GM12878 (cell line): ENCODE measurements at regions not wholly inside any gene's neighbourhood (a gene's known extent, or its start where the extent isn't known, plus 50 kb on each side); places are given as distances from the start of the nearest gene placed in this dataset.

Experiments
- ATAC-seq: fragments of 200-7000 bp; cut with Tn5 transposase; 3 replicates; pipeline ENCODE4 v1.9.1; 2020; ENCODE audit warnings: mild to moderate bottlenecking, moderate library complexity
- BruUV-seq: library from RNA; stranded (reverse); fragments of 400-500 nt; replicated peaks from 2 replicates; lab custom pipeline; 2021; lab: Mats Ljungman, UMichigan
- CTCF ChIA-PET: fragments of 300-600 bp; sonication (Branson Sonifier 250); formaldehyde crosslinking; extraction: SDS; loops from one replicate; lab custom pipeline; 2021; ENCODE audit warnings: inconsistent platforms; lab: Yijun Ruan, JAX
- POLR2A ChIA-PET: fragments of 350-600 bp; formaldehyde crosslinking; extraction: SDS; loops from one replicate; lab custom pipeline; 2021; ENCODE audit warnings: inconsistent platforms; lab: Charles Lee
- RAD21 ChIA-PET: fragments of 300-600 bp; sonication (Branson Sonifier 250); formaldehyde crosslinking; loops from one replicate; lab custom pipeline; 2023; ENCODE audit warnings: antibody characterized with exemption; ENCODE audit not compliant: unreplicated experiment; lab: Charles Lee
- SMC1A ChIA-PET: fragments of 300-600 bp; sonication (Branson Sonifier 250); formaldehyde crosslinking; loops from one replicate; lab custom pipeline; 2023; ENCODE audit not compliant: unreplicated experiment, uncharacterized antibody; lab: Charles Lee
- DNase-seq: peaks from one replicate; pipeline ENCODE4 v3.0.0-alpha.2; 2011; ENCODE audit warnings: low read depth, low spot score
- FAIRE-seq: peaks from 3 replicates; lab custom pipeline; 2011; peaks lifted over from hg19 to GRCh38; lab: Jason Lieb, UNC
- H2AFZ ChIP-seq: 2 replicates; pipeline ENCODE4 v1.6.0; 2011; ENCODE audit warnings: low read depth, low read length, control low read depth; ENCODE audit not compliant: control insufficient read depth
- H3K27ac ChIP-seq: 2 replicates; pipeline ENCODE4 v1.5.1; 2011; ENCODE audit warnings: control low read depth; ENCODE audit not compliant: control insufficient read depth, insufficient read depth
- H3K27me3 ChIP-seq, 2 experiments: replicated peaks in 1 of 2; 2 replicates each; pipeline versions ENCODE4 v1.6.0 to v1.6.1; 2011; ENCODE audit warnings: low read length in 1 of 2; ENCODE audit not compliant: control insufficient read depth in 2 of 2, insufficient read depth in 2 of 2
- H3K36me3 ChIP-seq, 2 experiments: 2 replicates each; pipeline ENCODE4 v1.5.1; 2011; ENCODE audit warnings: low read length in 1 of 2; ENCODE audit not compliant: control insufficient read depth in 2 of 2, insufficient read depth in 2 of 2
- H3K4me1 ChIP-seq: 2 replicates; pipeline ENCODE4 v1.6.1; 2011; ENCODE audit warnings: mild to moderate bottlenecking, low read length, moderate library complexity, mixed read lengths; ENCODE audit not compliant: control insufficient read depth, insufficient read depth
- H3K4me2 ChIP-seq: 2 replicates; pipeline ENCODE4 v1.6.0; 2011; ENCODE audit warnings: control low read depth; ENCODE audit not compliant: control insufficient read depth, insufficient read depth
- H3K4me3 ChIP-seq: fragments of 200-600 bp; sonication (generic); 2 replicates; pipeline ENCODE4 v1.5.1; 2016
- H3K79me2 ChIP-seq: 2 replicates; pipeline ENCODE4 v1.6.0; 2011; ENCODE audit warnings: low read length; ENCODE audit not compliant: control insufficient read depth, insufficient read depth
- H3K9ac ChIP-seq: 2 replicates; pipeline ENCODE4 v1.8.0; 2011; ENCODE audit warnings: low read length, control low read depth, mixed read lengths; ENCODE audit not compliant: control insufficient read depth, insufficient read depth
- H3K9me3 ChIP-seq: replicated peaks from 3 replicates; pipeline ENCODE4 v1.5.1; 2011; ENCODE audit warnings: mild to moderate bottlenecking, low read length; ENCODE audit not compliant: control insufficient read depth, insufficient read depth
- H4K20me1 ChIP-seq: 2 replicates; pipeline ENCODE4 v1.6.0; 2011; ENCODE audit not compliant: control insufficient read depth, insufficient read depth
- JUNB ChIP-seq: IDR thresholded peaks from 2 replicates; pipeline ENCODE4 v1.6.1; 2016; ENCODE audit warnings: antibody characterized with exemption, mild to moderate bottlenecking
- PAX5 ChIP-seq: IDR thresholded peaks from 2 replicates; pipeline ENCODE4 v1.6.1; 2011; ENCODE audit warnings: low read depth, low read length, borderline replicate concordance
- RB1 ChIP-seq: fragments of 450-650 bp; formaldehyde crosslinking; IDR thresholded peaks from 2 replicates; pipeline ENCODE4 v1.6.1; 2017; ENCODE audit warnings: mild to moderate bottlenecking, borderline replicate concordance
- SREBF1 ChIP-seq: IDR thresholded peaks from 2 replicates; pipeline ENCODE4 v1.6.1; 2012; ENCODE audit warnings: mild to moderate bottlenecking, low read length
- YBX1 ChIP-seq: fragments of 450-650 bp; IDR thresholded peaks from 2 replicates; pipeline ENCODE4 v1.6.1; 2016; ENCODE audit warnings: antibody characterized with exemption
- YY1 ChIP-seq: IDR thresholded peaks from 2 replicates; pipeline ENCODE4 v1.6.1; 2011; ENCODE audit warnings: low read depth, mild to moderate bottlenecking, low read length
- WGBS: methylation state at CpG from one replicate; pipeline ENCODE4 v1.1.6; 2016; ENCODE audit warnings: low lambda C conversion rate; ENCODE audit not compliant: insufficient replicate concordance, insufficient coverage; ENCODE audit errors: missing lambda C conversion rate; 5-methylcytosine and 5-hydroxymethylcytosine counted together
- in situ Hi-C: fragments of 300-500 bp; cut with MboI; formaldehyde crosslinking; loops from 9 replicates; pipeline ENCODE4 v1.14.3; 2018; ENCODE audit warnings: mixed read lengths
- intact Hi-C: fragments of 100-400 bp; cut with micrococcal nuclease; formaldehyde crosslinking; loops from one replicate; pipeline ENCODE4 v1.14.2; 2022; ENCODE audit not compliant: unreplicated experiment
- TF ChIP-seq, protein P1 (sequence below): fragments of 450-650 bp; formaldehyde crosslinking; IDR thresholded peaks from 2 replicates; pipeline ENCODE4 v1.5.0; 2022; ENCODE audit warnings: mild to moderate bottlenecking, missing genetic modification characterization

DNA sequence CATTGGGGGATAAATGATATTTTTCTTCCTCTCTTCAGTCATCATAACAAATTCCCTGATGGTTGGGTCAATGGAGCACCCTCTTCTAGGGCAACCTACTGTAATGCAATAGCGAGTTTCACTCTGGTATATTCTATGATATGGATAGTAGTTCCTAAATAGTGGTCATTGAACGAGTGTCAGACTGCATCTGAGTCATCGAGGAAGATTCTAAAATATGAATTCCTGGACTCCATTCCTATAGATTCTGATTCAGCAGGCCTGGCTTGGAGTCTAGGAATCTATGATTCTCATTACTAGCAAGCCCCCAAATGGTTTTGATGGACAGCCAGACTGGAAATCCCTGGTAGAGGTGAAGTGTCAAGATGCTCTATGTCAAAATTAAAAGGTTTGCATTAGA is 254.5 kb downstream of the BUB3 start:
- ChIA-PET CTCF (no interaction called here), SMC1A (no interaction called here), RAD21 (interaction anchor here (1.4 kb wide), 1 partner anchor 10 kb away, joined by 3 read pairs; no protein-coding TSS in a partner anchor), POLR2A (no interaction called here)
- BruUV-seq: no TSS peak
- 68% methylated on average over 3 of the region's 3 CpGs for WGBS
- Histone ChIP-seq H3K9me3 (peaks cover 27% of the 10 kb centered on the region), H2AFZ (no peak overlapping the region), H3K27ac (no peak overlapping the region), H4K20me1 (no peaks in the 10 kb centered on the region), H3K4me2 (no peak overlapping the region), H3K4me3 (no peak overlapping the region), H3K4me1 (peaks cover 2% of the 10 kb centered on the region; the same call in 1 of the 2 replicates), H3K9ac (no peak overlapping the region), H3K79me2 (no peaks in the 10 kb centered on the region), H3K27me3 (no peaks in the 10 kb centered on the region), H3K36me3 (no peaks in the 10 kb centered on the region)
- ATAC-seq (no peak), DNase-seq (no peak), FAIRE-seq (no peak)
- intact Hi-C loops: no loop called here
- in situ Hi-C loops: no loop called here
- TF ChIP-seq JUNB (no peak), RB1 (no peak), YBX1 (no peak), YY1 (no peak), SREBF1 (no peak), PAX5 (no peak)
- TF ChIP-seq, protein P1, sequence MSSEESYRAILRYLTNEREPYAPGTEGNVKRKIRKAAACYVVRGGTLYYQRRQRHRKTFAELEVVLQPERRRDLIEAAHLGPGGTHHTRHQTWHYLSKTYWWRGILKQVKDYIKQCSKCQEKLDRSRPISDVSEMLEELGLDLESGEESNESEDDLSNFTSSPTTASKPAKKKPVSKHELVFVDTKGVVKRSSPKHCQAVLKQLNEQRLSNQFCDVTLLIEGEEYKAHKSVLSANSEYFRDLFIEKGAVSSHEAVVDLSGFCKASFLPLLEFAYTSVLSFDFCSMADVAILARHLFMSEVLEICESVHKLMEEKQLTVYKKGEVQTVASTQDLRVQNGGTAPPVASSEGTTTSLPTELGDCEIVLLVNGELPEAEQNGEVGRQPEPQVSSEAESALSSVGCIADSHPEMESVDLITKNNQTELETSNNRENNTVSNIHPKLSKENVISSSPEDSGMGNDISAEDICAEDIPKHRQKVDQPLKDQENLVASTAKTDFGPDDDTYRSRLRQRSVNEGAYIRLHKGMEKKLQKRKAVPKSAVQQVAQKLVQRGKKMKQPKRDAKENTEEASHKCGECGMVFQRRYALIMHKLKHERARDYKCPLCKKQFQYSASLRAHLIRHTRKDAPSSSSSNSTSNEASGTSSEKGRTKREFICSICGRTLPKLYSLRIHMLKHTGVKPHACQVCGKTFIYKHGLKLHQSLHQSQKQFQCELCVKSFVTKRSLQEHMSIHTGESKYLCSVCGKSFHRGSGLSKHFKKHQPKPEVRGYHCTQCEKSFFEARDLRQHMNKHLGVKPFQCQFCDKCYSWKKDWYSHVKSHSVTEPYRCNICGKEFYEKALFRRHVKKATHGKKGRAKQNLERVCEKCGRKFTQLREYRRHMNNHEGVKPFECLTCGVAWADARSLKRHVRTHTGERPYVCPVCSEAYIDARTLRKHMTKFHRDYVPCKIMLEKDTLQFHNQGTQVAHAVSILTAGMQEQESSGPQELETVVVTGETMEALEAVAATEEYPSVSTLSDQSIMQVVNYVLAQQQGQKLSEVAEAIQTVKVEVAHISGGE (CRISPR knock-in tag): no peak
- TF ChIP-seq, all 136 proteins: peak for 0
